WTC11 (cell line): ENCODE measurements at regions not wholly inside any gene's neighbourhood (a gene's known extent, or its start where the extent isn't known, plus 50 kb on each side); places are given as distances from the start of the nearest gene placed in this dataset.

ENCODE experiments used
- AFF4 ChIP-seq: sonication (generic); formaldehyde crosslinking; IDR thresholded peaks from 2 replicates; pipeline ENCODE4 v1.8.1; 2023; ENCODE audit warnings: mild to moderate bottlenecking, missing genetic modification reagents, borderline replicate concordance
- ATF2 ChIP-seq: sonication (generic); formaldehyde crosslinking; IDR thresholded peaks from 2 replicates; pipeline ENCODE4 v1.8.1; 2022; ENCODE audit warnings: low read depth, missing genetic modification reagents, borderline replicate concordance
- ATF6 ChIP-seq: sonication (generic); formaldehyde crosslinking; IDR thresholded peaks from 2 replicates; pipeline ENCODE4 v1.8.1; 2023; ENCODE audit warnings: mild to moderate bottlenecking, missing genetic modification reagents
- CTCF ChIP-seq: fragments of 200-600 bp; IDR thresholded peaks from 2 replicates; pipeline ENCODE4 v1.8.0; 2022; ENCODE audit warnings: antibody characterized with exemption
- ERG ChIP-seq: fragments of 250-450 bp; sonication (Bioruptor Pico); IDR thresholded peaks from 2 replicates; pipeline ENCODE4 v1.8.0; 2021; ENCODE audit warnings: mild to moderate bottlenecking
- HMGXB4 ChIP-seq: sonication (generic); formaldehyde crosslinking; IDR thresholded peaks from 2 replicates; pipeline ENCODE4 v1.8.1; 2023; ENCODE audit warnings: mild to moderate bottlenecking, moderate library complexity, missing genetic modification reagents
- RORB ChIP-seq: fragments of 250-450 bp; sonication (Bioruptor Pico); IDR thresholded peaks from 2 replicates; pipeline ENCODE4 v1.9.0; 2021; ENCODE audit warnings: mild to moderate bottlenecking
- SMAD3 ChIP-seq: sonication (generic); formaldehyde crosslinking; IDR thresholded peaks from 2 replicates; pipeline ENCODE4 v1.8.0; 2022; ENCODE audit warnings: missing genetic modification reagents, mild to moderate bottlenecking, borderline replicate concordance
- SMAD4 ChIP-seq: sonication (generic); formaldehyde crosslinking; IDR thresholded peaks from 2 replicates; pipeline ENCODE4 v1.8.0; 2022; ENCODE audit warnings: mild to moderate bottlenecking, missing genetic modification reagents
- SP1 ChIP-seq: sonication (generic); formaldehyde crosslinking; conservative IDR thresholded peaks from 2 replicates; pipeline ENCODE4 v1.8.1; 2022; ENCODE audit warnings: missing genetic modification reagents
- ZNF263 ChIP-seq: sonication (generic); formaldehyde crosslinking; IDR thresholded peaks from 2 replicates; pipeline ENCODE4 v1.8.1; 2022; ENCODE audit warnings: low read depth, mild to moderate bottlenecking, moderate library complexity, missing genetic modification reagents

GRCh38 chr12:28127455-28127854 is 62.8 kb upstream of the CCDC91 start:
- no peak for TF ChIP-seq HMGXB4 (CRISPR knock-in tag)
- TF ChIP-seq CTCF = no peak
- TF ChIP-seq RORB (CRISPR knock-in tag) = no peak
- TF ChIP-seq ATF6 (CRISPR knock-in tag) = no peak
- no peak for TF ChIP-seq SP1 (CRISPR knock-in tag)
- TF ChIP-seq ERG (CRISPR knock-in tag) = no peak
- no peak for TF ChIP-seq SMAD3 (CRISPR knock-in tag)
- TF ChIP-seq AFF4 (CRISPR knock-in tag) = no peak
- no peak for TF ChIP-seq ATF2 (CRISPR knock-in tag)
- TF ChIP-seq SMAD4 (CRISPR knock-in tag) = no peak
- no peak for TF ChIP-seq ZNF263 (CRISPR knock-in tag)
